Loucy (cell line): ENCODE measurements at regions not wholly inside any gene's neighbourhood (a gene's known extent, or its start where the extent isn't known, plus 50 kb on each side); places are given as distances from the start of the nearest gene placed in this dataset.
"Not testable (repeated sequence)": the region's sequence is repeated elsewhere in the genome, so short reads cannot be mapped to it uniquely, and the experiment has no call there.

ENCODE experiments used
- H2AFZ ChIP-seq: fragments of 200-600 bp; sonication (generic); 2 replicates; pipeline ENCODE4 v1.6.0; 2016; ENCODE audit warnings: antibody characterized with exemption, mild to moderate bottlenecking, low read length, moderate library complexity
- H3F3A ChIP-seq: fragments of 200-600 bp; 2 replicates; pipeline ENCODE4 v1.6.0; 2016; ENCODE audit warnings: antibody characterized with exemption, low read depth, mild to moderate bottlenecking
- H3K27me3 ChIP-seq: fragments of 200-600 bp; sonication (generic); 2 replicates; pipeline ENCODE4 v1.6.1; 2014; ENCODE audit warnings: low read length, mild to moderate bottlenecking; ENCODE audit not compliant: insufficient read depth, poor library complexity, severe bottlenecking
- H3K36me3 ChIP-seq: fragments of 200-600 bp; sonication (generic); 2 replicates; pipeline ENCODE4 v1.6.1; 2016; ENCODE audit warnings: low read length; ENCODE audit not compliant: insufficient read depth
- H3K4me1 ChIP-seq: fragments of 200-600 bp; sonication (generic); 2 replicates; pipeline ENCODE4 v1.5.1; 2014; ENCODE audit warnings: low read length, mild to moderate bottlenecking; ENCODE audit not compliant: insufficient read depth, poor library complexity, severe bottlenecking
- H3K4me2 ChIP-seq: fragments of 200-600 bp; sonication (generic); 2 replicates; pipeline ENCODE4 v1.6.0; 2014; ENCODE audit warnings: antibody characterized with exemption, low read length, low read depth, mild to moderate bottlenecking; ENCODE audit not compliant: poor library complexity, severe bottlenecking
- H3K4me3 ChIP-seq: fragments of 200-600 bp; sonication (generic); 2 replicates; pipeline ENCODE4 v1.5.1; 2014; ENCODE audit warnings: low read length, mild to moderate bottlenecking, mixed read lengths; ENCODE audit not compliant: poor library complexity, severe bottlenecking
- H3K79me2 ChIP-seq: fragments of 200-600 bp; sonication (generic); 2 replicates; pipeline ENCODE4 v1.6.1; 2014; ENCODE audit warnings: low read length; ENCODE audit not compliant: insufficient read depth
- H3K9ac ChIP-seq: fragments of 200-600 bp; sonication (generic); 2 replicates; pipeline ENCODE4 v1.6.0; 2014; ENCODE audit warnings: mild to moderate bottlenecking, low read depth, low read length, moderate library complexity; ENCODE audit not compliant: poor library complexity, severe bottlenecking
- H3K9me2 ChIP-seq: fragments of 200-600 bp; sonication (generic); replicated peaks from 2 replicates; pipeline ENCODE4 v1.6.1; 2016; ENCODE audit warnings: low read depth, low read length, mixed read lengths
- H3K9me3 ChIP-seq: fragments of 200-600 bp; sonication (generic); 2 replicates; pipeline ENCODE4 v1.6.1; 2014; ENCODE audit warnings: mild to moderate bottlenecking, antibody characterized with exemption, low read length, low read depth; ENCODE audit not compliant: insufficient read depth
- H4K20me1 ChIP-seq: fragments of 200-600 bp; sonication (generic); 2 replicates; pipeline ENCODE4 v1.6.0; 2014; ENCODE audit warnings: antibody characterized with exemption, low read length, mild to moderate bottlenecking; ENCODE audit not compliant: insufficient read depth, poor library complexity, severe bottlenecking
- EZH2phosphoT487 ChIP-seq: fragments of 200-600 bp; IDR thresholded peaks from 2 replicates; pipeline ENCODE4 v1.6.1; 2018; ENCODE audit warnings: antibody characterized with exemption, mild to moderate bottlenecking, moderate library complexity, borderline replicate concordance
- TF ChIP-seq, protein P1 (sequence below): fragments of 200-600 bp; sonication (generic); conservative IDR thresholded peaks from 2 replicates; pipeline ENCODE4 v1.5.1; 2014; ENCODE audit warnings: mild to moderate bottlenecking, antibody characterized with exemption, low read length

DNA sequence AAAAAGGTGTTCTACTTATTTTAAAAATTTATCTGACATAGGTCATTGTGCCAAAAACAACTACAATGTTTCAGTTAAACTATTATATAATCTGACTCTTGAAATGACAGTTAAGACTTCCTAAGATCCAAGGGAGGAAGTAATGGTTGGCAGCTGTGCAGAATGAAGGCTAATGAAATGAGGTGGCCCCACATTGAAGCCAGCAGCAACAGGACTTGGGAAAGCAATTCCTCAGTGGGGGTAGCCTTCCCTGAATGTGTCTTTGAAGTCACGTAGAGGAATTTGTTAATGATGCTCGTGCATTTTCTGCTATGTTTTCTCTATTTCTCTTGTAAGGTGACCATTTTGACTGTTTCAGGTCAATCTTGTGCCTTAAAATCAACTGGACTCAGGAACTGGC, 162.4 kb upstream of the DAAM1 start:
- Histone ChIP-seq H2AFZ (no peak overlapping the region), H3K9ac (no peak overlapping the region), H3K9me3 (no peaks in the 10 kb centered on the region), H3K9me2 (no peaks in the 10 kb centered on the region), H3K27me3 (no peaks in the 10 kb centered on the region), H3K79me2 (no peaks in the 10 kb centered on the region), H3K4me3 (no peak overlapping the region), H4K20me1 (no peaks in the 10 kb centered on the region), H3K4me2 (no peak overlapping the region), H3F3A (no peaks in the 10 kb centered on the region), H3K36me3 (no peaks in the 10 kb centered on the region), H3K4me1 (no peaks in the 10 kb centered on the region)
- TF ChIP-seq, protein P1, sequence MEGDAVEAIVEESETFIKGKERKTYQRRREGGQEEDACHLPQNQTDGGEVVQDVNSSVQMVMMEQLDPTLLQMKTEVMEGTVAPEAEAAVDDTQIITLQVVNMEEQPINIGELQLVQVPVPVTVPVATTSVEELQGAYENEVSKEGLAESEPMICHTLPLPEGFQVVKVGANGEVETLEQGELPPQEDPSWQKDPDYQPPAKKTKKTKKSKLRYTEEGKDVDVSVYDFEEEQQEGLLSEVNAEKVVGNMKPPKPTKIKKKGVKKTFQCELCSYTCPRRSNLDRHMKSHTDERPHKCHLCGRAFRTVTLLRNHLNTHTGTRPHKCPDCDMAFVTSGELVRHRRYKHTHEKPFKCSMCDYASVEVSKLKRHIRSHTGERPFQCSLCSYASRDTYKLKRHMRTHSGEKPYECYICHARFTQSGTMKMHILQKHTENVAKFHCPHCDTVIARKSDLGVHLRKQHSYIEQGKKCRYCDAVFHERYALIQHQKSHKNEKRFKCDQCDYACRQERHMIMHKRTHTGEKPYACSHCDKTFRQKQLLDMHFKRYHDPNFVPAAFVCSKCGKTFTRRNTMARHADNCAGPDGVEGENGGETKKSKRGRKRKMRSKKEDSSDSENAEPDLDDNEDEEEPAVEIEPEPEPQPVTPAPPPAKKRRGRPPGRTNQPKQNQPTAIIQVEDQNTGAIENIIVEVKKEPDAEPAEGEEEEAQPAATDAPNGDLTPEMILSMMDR: no peak
- no peak for TF ChIP-seq EZH2phosphoT487

DNA sequence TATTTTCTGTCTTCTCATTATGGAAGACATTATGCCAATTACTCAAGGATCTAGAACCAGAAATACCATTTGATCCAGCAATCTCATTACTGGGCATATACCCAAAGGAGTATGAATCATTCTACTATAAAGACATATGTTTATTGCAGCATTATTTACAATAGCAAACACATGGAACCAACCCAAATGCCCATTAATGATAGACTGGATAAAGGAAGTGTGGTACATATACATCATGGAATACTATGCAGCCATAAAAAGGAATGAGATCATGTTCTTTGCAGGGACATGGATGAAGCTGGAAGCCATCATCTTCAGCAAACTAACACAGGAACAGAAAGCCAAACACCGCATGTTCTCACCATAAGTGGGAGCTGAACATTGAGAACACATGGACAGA, 161.8 kb upstream of the DAAM1 start:
- H3K4me2 ChIP-seq, H3K4me3 ChIP-seq, H3K27me3 ChIP-seq, H2AFZ ChIP-seq, H3K9me2 ChIP-seq, H3K4me1 ChIP-seq, H3K9me3 ChIP-seq, H4K20me1 ChIP-seq, H3K79me2 ChIP-seq, H3F3A ChIP-seq, H3K9ac ChIP-seq, H3K36me3 ChIP-seq: not testable (repeated sequence)

DNA sequence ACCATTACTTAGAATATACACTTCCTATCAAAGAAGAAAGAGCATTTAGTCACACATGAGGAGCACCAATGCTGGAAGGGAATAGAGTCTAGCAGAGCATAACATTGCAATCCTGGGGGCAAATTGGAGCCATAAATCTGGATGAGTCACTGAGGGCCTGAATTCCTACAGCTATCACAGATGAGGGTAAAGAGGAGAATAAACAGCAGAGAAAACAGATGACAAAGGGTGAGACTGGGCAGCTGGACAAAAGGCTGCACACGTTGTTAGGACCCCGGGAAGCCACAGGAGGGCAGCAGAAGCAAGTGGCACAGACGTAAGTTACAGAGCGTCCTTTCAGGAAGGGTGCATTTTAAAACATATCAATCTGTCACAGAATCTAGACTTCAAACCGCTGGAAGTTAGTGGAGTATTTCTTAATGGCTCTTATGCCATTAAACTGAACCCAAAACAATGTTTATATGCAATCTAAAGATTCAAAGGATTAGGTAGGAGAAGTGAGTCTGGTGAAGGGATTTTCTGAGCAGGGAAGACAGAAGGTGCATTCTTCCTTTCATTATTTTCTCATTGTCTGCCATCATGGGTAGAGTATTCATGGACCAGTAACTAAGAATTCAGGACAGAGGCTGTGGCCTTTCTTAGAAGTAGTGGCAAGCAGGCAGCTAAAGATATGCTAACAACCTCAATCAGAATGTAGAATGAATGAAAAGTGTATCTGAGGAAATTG, 159.8 kb upstream of the DAAM1 start:
- Histone ChIP-seq H3K9me3 (no peaks in the 10 kb centered on the region), H3K4me3 (peak overlapping the region; percentile 61), H3K9me2 (no peaks in the 10 kb centered on the region), H2AFZ (peak overlapping the region; percentile 92), H3K36me3 (no peaks in the 10 kb centered on the region), H3K4me2 (peak overlapping the region; percentile 62), H3K79me2 (no peaks in the 10 kb centered on the region), H3F3A (no peaks in the 10 kb centered on the region), H3K27me3 (no peaks in the 10 kb centered on the region), H3K4me1 (no peaks in the 10 kb centered on the region), H4K20me1 (no peaks in the 10 kb centered on the region), H3K9ac (peak overlapping the region; percentile 10)
- TF ChIP-seq, protein P1: peak; percentile 97
- no peak for TF ChIP-seq EZH2phosphoT487

DNA sequence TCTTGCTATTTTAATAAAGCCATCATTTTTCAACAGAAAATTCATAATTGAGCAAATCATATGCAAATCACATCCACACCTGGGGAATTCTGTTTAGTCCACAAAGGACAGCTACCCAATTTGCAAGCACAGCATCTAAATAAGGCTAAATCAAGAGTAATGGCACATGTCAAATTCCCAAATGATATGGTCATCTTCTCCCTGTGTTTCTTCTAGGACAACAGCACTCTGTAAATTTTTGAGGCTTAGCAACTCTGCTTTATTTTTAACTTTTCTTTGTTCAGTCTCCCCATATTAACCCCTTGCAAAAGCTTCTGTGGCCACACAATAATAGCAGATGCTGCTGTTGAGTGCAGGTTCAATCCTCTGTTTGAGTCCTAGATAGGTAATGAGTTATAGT, 155.6 kb upstream of the DAAM1 start:
- no peak overlapping the region for H3K9ac ChIP-seq
- H3K27me3 ChIP-seq: no peaks in the 10 kb centered on the region
- no peaks in the 10 kb centered on the region for H3K36me3 ChIP-seq
- H3K4me2 ChIP-seq: no peak overlapping the region
- no peaks in the 10 kb centered on the region for H3K9me3 ChIP-seq
- H3K4me1 ChIP-seq: no peaks in the 10 kb centered on the region
- no peaks in the 10 kb centered on the region for H3K79me2 ChIP-seq
- TF ChIP-seq EZH2phosphoT487: no peak
- TF ChIP-seq, protein P1: no peak
- H3K9me2 ChIP-seq: no peaks in the 10 kb centered on the region
- no peaks in the 10 kb centered on the region for H4K20me1 ChIP-seq
- no peak overlapping the region for H2AFZ ChIP-seq
- H3K4me3 ChIP-seq: no peak overlapping the region
- no peaks in the 10 kb centered on the region for H3F3A ChIP-seq
